OCI-LY7 (cell line): ENCODE measurements at regions not wholly inside any gene's neighbourhood (a gene's known extent, or its start where the extent isn't known, plus 50 kb on each side); places are given as distances from the start of the nearest gene placed in this dataset.

ENCODE experiments used
- CTCF ChIP-seq: fragments of 200-600 bp; sonication (generic); conservative IDR thresholded peaks from 2 replicates; pipeline ENCODE4 v1.5.1; 2014; ENCODE audit warnings: mild to moderate bottlenecking, antibody characterized with exemption, low read length, moderate library complexity, mixed read lengths
- EZH2phosphoT487 ChIP-seq: fragments of 200-600 bp; sonication (generic); IDR thresholded peaks from 2 replicates; pipeline ENCODE4 v1.6.1; 2018; ENCODE audit warnings: low read depth, borderline replicate concordance, mild to moderate bottlenecking, mixed run types, antibody characterized with exemption, low read length, moderate library complexity, mixed read lengths

GRCh38 chr4:130031858-130032257 lies 935.9 kb downstream of the C4orf33 start:
- TF ChIP-seq CTCF (no peak), EZH2phosphoT487 (no peak)
